HG03097 (cell line): ENCODE measurements at regions not wholly inside any gene's neighbourhood (a gene's known extent, or its start where the extent isn't known, plus 50 kb on each side); places are given as distances from the start of the nearest gene placed in this dataset.
"Not testable (repeated sequence)": the region's sequence is repeated elsewhere in the genome, so short reads cannot be mapped to it uniquely, and the experiment has no call there.

Source experiments
- ATAC-seq: cut with Tn5 transposase; IDR thresholded peaks from one replicate; pipeline ENCODE4 v1.9.1; 2021; ENCODE audit not compliant: unreplicated experiment, low FRiP score

- no peak for ATAC-seq
Measured at GRCh38 chr3:33919312-33920120, 121.1 kb downstream of the PDCD6IP start.

GRCh38 chr3:33920511-33920910, 122.1 kb downstream of the PDCD6IP start:
- no peak for ATAC-seq

GRCh38 chr3:33921608-33922007, 123.2 kb downstream of the PDCD6IP start:
- ATAC-seq: no peak

GRCh38 chr3:33926998-33927605, 128.7 kb downstream of the PDCD6IP start:
- no peak for ATAC-seq

GRCh38 chr3:33929813-33930212, 131.4 kb downstream of the PDCD6IP start:
- ATAC-seq: no peak

GRCh38 chr3:33931512-33931911, 133.1 kb downstream of the PDCD6IP start:
- ATAC-seq: no peak

- ATAC-seq: no peak
Measured at GRCh38 chr3:33932010-33932764, 133.8 kb downstream of the PDCD6IP start.

- ATAC-seq: no peak
Measured at GRCh38 chr3:33936171-33936920, 137.9 kb downstream of the PDCD6IP start.

- no peak for ATAC-seq
Measured at GRCh38 chr3:33936921-33937525, 138.6 kb downstream of the PDCD6IP start.

GRCh38 chr3:33937628-33938027, 139.2 kb downstream of the PDCD6IP start:
- ATAC-seq: no peak

- ATAC-seq: no peak
Measured at GRCh38 chr3:33940149-33940548, 141.7 kb downstream of the PDCD6IP start.

GRCh38 chr3:33940736-33941135, 142.3 kb downstream of the PDCD6IP start:
- ATAC-seq: no peak

- peak; percentile 66 for ATAC-seq
Measured at GRCh38 chr3:33941804-33942203, 143.4 kb downstream of the PDCD6IP start.

GRCh38 chr3:33942483-33943150, 144.2 kb downstream of the PDCD6IP start:
- no peak for ATAC-seq

GRCh38 chr3:33943277-33943676, 144.8 kb downstream of the PDCD6IP start:
- no peak for ATAC-seq

- ATAC-seq: not testable (repeated sequence)
Measured at GRCh38 chr3:33946612-33947011, 148.2 kb downstream of the PDCD6IP start.

- no peak for ATAC-seq
Measured at GRCh38 chr3:33947272-33948195, 149.1 kb downstream of the PDCD6IP start.

- no peak for ATAC-seq
Measured at GRCh38 chr3:33949074-33949473, 150.6 kb downstream of the PDCD6IP start.

- ATAC-seq: no peak
Measured at GRCh38 chr3:33954956-33955355, 156.5 kb downstream of the PDCD6IP start.
